Right renal cortex interstitium (tissue), 3 donors: ENCODE measurements at regions not wholly inside any gene's neighbourhood (a gene's known extent, or its start where the extent isn't known, plus 50 kb on each side); places are given as distances from the start of the nearest gene placed in this dataset.
A peak's percentile ranks its signal among the peaks of the same experiment; 100 is the strongest.
"Not testable (repeated sequence)": the region's sequence is repeated elsewhere in the genome, so short reads cannot be mapped to it uniquely, and the experiment has no call there.

Source experiments
- DNase-seq, 3 donors: peaks; one replicate each; pipeline ENCODE4 v3.0.0-alpha.2; 2013; ENCODE audit warnings: low read depth in 3 of 3, low spot score in 2 of 3

DNA sequence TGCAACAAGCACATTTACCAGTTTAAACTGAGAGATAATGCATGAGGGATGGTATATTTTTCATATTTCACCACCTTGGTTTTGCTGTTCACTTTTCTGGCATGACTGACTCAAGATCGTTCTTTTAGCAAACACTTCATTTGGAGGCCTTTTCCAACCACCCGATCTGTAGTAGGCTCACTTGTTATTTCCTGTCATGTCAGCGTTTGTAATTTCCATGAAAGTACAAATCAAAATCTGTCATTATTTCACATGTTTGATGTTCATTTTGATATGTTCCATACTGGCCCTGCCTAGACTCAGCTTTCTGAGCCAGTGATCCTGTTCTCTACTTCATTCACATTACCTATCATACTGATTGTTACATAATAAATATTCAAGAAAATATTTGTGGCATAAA is 1888.3 kb upstream of the PCDH7 start:
- DNase-seq = no peak

DNA sequence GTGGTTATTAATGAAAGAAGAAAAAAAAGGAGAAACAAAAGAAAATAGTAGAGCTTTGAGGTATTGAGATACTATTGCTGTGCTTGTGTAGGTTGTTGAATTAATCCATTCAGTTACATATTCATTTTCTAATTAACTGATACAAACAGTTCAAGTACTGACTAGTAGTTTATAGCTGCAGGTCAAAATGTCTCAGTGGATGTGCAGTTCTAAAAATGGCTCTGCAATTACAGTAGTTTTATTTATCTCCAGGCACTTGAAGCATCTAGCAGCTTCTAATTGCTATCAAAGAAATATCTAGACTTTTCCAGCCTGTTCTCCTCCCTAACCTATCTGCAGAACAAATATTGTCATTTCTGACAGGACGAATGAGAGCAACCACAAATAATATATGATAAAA is 1887.7 kb upstream of the PCDH7 start:
- DNase-seq = no peak

DNA sequence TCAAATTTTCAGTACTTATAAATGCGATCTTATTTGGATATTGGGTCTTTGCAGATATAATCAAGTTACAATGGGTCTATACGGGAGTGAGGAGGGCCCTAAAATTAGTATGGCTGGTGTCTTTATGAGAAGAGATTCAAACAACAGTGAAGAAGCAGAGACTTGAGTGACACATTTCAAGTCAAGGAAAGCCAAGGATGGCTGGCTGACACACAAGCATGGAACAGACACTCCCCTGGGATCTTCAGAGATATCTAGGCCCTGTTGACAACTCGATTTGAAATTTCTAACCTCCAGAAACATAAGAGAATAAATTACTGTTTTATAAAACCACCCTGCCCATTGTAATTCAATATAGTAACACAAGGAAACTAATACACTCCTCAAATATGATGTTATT is 1886.0 kb upstream of the PCDH7 start:
- no peak for DNase-seq

GRCh38 chr4:28835501-28835900 is 1884.7 kb upstream of the PCDH7 start:
- DNase-seq = no peak

DNA sequence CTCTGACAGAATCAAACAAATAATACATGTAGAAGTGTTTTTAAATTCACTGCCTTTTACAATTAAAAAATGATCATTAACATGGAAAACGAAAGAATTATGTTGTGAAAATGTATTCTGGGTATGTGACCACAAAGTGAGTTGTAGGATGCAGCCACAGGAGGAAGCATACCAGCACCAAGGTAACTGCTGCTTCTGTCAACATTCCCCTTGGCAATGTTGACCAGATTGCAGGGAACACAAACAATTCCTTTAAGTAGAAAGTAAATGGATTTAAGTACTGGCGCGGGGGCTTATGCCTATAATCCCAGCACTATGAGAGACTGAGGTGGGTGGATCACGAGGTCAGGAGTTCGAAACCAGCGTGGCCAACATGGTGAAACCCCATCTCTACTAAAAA is 1877.9 kb upstream of the PCDH7 start:
- no peak for DNase-seq

GRCh38 chr4:28845158-28845557 is 1875.0 kb upstream of the PCDH7 start:
- DNase-seq = no peak

DNA sequence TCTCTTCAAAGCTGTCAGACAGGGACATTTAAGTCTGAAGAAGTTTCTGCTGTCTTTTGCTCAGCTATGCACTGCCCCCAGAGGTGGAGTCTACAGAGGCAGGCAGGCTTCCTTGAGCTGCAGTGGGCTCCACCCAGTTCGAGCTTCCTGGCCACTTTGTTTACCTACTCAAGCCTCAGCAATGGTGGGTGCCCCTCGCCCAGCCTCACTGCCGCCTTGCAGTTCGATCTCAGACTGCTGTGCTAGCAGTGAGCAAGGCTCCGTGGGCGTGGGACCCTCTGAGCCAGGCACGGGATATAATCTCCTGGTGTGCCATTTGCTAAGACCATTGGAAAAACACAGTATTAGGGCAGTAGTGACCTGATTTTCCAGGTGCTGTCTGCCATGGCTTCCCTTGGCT is 1863.1 kb upstream of the PCDH7 start:
- not testable (repeated sequence) for DNase-seq

GRCh38 chr4:28868841-28869240 is 1851.3 kb upstream of the PCDH7 start:
- DNase-seq = no peak

DNA sequence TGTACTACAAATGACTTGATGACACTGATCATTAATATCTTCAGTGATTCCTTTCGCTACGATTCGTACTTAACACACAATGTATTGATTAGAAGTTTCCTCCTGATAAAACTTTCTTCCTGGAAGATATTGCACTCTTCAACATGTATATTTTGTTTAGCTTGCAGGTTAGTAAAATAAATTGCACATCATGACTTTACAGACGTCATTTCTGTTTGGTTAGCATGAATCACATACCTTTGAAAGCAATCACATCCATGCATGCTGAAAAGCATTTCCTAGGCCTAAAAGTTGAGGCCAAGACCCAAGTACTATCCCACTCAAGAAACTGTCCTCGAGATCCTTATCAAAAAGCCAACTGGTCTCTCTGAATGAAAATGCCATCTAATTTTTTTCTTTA is 1841.0 kb upstream of the PCDH7 start:
- DNase-seq = no peak

GRCh38 chr4:28879900-28880299 is 1840.3 kb upstream of the PCDH7 start:
- no peak for DNase-seq

- no peak for DNase-seq
Measured at GRCh38 chr4:28883211-28883610, 1837.0 kb upstream of the PCDH7 start.

- no peak for DNase-seq
Measured at GRCh38 chr4:28886934-28887333, 1833.2 kb upstream of the PCDH7 start.

- peak in 1 of 3 donors; percentile 8 for DNase-seq
Measured at GRCh38 chr4:28890949-28891775, 1829.0 kb upstream of the PCDH7 start.

DNA sequence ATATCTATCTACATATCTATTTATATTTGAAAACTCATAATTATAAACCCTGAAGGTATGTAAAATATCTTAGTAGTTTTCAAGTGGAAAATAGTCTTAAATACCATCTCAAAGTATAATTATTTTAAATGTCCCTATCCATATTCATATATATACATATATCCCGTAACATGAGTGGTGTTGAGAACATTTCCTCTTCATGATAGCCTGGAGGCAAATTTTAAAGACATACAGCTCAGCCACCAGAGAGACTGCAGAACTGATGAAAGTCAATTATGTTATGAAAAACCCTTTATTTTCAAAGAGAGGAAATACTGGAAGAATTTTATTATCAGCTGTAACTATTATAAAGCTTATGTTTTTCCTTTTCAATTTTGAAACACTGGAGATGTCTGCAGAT is 1806.7 kb upstream of the PCDH7 start:
- DNase-seq = no peak

DNA sequence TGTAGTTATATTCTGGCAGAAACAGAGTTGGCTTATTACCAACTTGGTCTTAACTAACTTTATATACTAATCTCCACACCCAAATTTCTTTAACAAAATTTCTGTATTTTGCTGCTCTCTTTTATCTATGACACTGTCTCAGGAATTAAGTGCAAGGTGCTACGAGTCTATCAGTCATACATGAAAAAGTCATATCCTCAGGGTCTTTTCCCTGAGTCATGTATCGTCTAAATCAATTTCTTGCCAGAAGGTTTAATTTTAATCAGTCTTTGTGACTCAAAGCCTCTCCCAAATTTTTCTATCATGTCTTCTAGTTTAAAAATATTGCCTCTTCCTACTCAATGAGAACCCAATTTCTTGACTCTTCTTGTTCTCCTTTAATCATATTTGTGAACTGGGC is 1803.6 kb upstream of the PCDH7 start:
- DNase-seq = no peak

- no peak for DNase-seq
Measured at GRCh38 chr4:28918871-28919270, 1801.3 kb upstream of the PCDH7 start.

DNA sequence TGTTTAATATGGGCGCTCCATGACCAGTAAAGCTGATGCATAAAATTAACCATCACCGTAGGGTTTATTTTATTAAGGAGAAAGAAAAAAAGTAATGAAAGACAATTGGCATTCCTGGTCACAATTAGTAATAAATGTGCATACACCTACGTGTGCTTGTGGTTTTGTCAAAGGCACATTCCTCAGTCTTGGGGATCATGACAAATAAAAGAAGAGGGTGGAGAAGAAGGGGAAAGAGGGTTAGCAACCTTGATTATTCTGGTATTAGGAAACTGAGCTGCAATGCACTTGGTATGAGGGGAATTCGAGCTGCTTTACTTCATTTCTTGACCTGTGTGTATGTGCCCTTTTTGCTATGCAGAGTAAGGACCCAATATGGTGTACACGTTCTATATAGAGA is 1798.3 kb upstream of the PCDH7 start:
- no peak for DNase-seq

DNA sequence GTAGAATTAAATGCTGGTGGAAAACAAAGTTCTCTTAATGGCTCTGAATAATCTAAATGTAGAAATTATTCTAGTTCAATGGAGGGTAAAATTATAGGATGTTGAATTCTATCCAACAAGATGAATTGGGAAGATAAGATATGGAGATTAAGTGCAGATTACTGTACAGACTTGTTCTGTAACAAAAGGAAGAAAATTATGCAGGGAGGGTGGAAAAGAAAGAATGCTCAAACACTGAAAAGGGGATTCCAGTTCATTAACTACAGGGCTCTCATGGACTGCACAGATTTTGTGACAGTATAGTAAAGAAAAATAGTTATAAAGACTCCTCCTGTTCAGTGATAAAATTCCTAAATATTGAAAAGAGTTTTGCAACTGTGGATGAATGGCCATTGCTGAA is 1794.0 kb upstream of the PCDH7 start:
- no peak for DNase-seq

GRCh38 chr4:28942631-28943030 is 1777.5 kb upstream of the PCDH7 start:
- DNase-seq = no peak

DNA sequence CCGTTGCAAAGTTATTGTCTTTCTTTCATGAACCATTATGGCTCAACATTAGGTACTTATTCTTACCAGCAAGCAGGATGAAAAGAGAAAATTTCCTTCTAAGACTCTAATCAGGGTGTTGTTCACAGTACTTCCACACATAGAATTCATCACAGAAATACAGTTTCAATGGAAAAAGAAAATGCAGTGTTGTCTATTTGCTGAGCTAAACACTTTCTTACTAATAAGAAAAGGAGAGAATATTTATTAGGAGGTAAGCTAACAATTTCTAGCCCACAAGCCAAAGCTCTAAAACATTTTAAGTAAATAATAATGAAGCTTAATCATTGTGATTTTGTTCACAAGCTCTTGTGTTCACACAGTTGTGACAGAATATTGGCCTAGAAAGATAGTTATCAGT is 1772.8 kb upstream of the PCDH7 start:
- no peak for DNase-seq

GRCh38 chr4:28948501-28948900 is 1771.7 kb upstream of the PCDH7 start:
- no peak for DNase-seq

DNA sequence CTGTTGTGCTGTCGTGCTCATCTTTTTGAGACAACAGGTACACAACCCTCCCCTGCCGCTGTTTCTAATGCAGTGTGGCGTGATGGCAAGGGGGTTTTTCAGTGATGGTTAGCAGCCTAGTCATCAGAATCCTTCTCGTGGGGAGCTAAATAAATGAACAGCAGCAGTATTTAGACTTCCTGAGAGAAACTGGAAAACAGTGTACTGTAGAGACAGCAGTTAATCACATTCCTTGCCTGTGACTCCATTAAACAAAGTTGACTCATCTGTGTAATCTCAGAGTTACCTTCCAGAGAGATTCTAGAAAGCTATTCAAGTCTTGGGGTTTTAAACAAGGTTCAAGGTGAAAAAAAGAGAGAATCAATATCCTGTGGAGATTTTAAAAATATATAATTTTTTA is 1753.2 kb upstream of the PCDH7 start:
- DNase-seq = no peak
